GM21526 (cell line): ENCODE measurements at regions not wholly inside any gene's neighbourhood (a gene's known extent, or its start where the extent isn't known, plus 50 kb on each side); places are given as distances from the start of the nearest gene placed in this dataset.

Experiments used
- ATAC-seq: cut with Tn5 transposase; IDR thresholded peaks from one replicate; pipeline ENCODE4 v1.9.1; 2021; ENCODE audit warnings: moderate library complexity; ENCODE audit not compliant: unreplicated experiment, low FRiP score

DNA sequence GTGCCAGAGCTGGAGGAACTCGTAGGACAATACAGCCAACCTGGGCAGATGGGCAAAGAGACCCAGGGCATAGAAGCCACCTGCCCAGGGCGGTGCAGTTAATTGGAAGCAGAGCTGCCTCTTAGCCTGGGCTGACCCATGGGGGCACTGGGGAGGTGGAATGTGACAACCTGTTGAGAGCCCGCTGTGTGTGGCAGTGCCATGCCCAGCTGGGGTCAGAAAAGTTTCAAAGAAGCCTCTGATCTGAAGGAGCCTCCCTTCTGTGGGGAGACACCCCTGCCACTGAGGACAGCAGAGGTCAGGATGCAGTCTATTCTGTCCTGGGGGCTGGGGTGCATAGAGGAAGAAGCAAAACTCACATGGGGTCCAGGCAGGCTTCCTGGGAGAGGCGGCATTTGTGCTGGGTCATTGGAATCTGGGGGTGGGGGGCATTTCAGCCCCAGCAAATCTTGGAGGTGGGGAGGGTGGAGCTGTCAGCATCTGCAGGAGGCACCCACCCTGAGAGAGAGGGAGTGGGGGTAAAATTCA is 176.1 kb upstream of the CIBAR2 start:
- ATAC-seq: no peak

DNA sequence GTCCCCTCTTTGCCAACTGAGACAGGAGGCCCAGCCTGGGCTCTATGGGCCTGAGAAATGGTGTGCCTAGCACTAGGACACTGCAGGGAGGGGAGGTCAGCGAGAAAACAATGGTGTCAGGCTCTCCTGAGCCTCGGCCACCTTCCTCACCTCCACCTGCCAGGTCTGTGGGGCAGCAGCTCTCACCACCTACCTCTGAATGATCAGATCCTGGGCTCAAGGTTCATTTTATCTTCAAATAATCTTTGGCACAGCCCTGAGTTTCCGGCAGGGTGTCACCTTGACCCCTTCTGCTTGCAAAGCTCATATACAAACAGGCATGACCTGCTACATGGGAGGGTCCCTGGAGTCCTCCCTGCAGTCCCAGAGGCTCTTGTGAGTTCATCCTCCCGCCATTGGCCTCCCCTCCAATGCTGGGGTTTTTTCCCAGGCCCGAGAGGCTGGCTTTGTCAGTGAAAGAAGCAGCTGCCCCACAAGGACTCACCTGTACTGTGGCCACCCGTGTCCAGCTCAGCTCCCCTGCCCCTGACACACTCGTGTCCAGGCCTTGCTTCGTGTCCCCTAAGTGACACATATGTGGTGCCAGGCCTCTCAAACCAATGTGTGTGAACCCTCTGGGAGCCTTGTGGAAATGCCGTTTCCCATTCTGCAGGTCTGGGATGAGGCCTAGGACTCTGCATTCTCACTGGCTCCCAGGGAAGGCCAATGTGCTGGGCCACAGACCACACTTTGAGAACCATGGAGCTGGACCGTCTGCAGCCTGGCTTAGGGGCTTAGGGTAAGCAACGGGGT is 176.8 kb upstream of the CIBAR2 start:
- no peak for ATAC-seq

DNA sequence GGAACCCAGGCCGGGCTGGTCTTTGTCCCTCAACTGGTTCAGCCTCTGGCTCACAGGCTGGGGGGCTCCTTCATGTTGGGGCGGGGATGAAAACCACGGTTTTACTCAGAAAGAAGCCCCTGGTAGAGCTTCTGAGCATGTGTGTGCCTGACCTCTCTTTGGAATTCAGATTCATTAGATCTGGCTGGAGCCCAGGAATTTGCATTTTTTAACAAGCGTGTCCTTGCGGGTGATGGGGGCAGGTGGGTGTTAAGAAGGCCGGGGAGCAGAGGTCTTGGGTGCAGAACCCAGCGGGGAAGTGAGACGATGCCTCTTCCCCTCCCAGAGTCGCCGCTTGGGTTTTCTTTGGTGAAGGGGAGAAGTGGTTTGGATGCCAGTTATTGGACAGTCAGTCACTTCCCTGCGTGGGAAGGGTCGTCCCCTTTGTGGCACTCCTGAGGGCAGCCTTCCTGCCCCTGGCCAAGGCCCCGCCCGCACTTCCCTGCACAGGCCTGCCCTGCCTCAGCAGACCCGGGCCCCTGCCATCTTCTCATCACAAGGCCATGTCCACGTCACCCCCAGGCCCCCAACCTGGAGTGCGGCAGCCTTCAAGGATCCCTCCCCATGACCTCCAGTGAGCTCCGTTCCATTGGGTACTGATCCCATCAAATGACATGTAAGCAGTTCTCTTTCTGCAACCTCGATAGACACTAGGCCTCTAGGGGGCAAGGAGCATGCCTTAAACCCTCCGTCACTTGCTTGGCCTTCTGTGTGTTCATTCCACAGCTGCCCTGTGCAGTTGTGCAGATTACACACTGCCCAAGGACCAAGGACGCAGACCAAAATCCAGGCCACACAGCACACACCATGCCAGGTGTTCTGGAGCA is 177.7 kb upstream of the CIBAR2 start:
- no peak for ATAC-seq

DNA sequence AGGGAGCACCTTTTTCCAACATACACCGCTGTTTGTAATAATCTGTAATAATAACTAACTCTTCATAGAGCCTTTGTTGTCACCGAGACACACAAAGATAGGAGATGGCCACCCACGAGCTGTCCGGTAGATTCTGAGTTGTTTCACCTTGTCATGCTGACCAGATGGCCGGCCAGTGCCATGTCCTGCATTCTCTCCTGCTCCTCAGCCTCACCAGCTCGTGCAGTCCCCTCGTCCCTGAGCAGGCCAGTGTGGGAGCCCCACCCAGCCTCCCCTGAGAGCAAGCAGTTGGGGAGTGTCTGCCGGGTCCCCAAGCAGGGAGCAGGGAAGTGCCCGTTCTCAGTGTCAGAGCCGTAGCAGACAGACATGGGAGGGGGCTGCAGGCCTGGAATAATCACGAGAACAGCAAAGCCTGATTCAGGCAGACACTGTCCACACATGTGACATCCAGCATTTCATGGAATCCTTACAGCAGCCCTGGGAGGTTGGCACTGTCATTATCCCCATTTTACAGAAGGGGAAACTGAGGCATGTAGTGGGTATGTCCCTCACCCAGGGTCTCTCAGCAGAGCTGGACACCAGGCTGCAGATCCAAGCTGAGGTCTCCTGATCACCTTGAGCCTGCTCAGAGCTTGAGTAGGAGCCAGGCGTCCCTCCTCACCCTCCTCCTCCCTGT is 178.5 kb upstream of the CIBAR2 start:
- no peak for ATAC-seq

DNA sequence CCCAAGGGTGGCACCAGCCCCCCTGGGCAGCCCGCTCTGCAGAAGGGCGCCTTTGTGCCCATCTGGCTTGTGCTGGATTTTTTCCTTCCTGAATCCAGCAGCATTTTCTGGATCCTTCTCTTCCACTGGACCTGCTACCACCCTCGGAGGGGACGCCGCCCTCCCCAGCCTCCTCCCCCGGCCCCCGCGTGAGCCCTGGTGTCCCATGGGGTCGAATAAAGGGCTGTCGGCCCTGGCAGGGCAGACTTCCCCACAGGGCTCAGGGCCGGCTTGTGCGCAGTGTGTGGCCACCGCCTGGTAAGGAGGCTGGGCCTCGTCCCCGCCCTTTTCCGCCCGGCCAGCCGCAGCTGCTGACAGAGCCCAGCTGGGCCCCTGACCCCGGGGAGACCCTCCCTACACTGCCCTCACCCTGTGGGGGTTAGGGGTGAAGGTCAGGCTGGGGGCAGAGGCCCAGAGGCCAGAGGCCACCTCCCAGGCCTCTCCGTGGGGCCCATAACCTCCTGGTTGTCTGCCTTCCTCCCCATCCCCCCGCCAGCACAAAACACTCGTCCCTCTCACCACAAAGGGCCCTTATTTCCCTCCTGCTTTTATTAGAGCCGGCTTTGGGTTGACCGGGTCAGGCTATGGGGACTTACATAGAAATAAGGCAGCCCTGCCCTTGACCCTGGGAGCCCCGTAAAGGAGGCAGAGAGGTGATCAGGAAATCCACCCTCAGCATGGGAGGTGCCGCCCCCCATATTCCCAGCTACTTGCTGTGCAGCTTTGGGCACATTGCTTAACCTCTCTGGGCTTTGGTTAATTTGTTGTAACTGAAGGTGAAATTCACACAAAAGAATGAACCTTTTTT is 179.3 kb upstream of the CIBAR2 start:
- no peak for ATAC-seq

DNA sequence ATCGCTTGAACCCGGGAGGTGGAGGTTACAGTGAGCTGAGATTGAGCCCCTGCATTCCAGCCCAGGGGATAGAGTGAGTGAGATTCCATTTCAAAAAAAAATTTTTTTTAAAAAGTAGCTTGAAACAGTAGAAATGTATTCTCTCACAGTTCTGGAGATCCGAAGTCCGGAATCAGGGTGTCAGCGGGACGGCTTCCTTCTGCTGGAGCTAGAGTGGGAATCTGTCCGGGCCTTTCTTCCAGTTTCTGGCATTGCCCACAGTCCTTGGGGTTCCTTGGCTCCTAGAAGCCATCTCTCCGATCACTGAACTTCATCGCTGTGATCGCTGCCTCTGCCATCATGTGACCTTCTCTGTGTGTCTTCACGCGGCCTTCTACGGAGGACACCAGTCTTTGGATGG is 181.2 kb upstream of the CIBAR2 start:
- no peak for ATAC-seq

DNA sequence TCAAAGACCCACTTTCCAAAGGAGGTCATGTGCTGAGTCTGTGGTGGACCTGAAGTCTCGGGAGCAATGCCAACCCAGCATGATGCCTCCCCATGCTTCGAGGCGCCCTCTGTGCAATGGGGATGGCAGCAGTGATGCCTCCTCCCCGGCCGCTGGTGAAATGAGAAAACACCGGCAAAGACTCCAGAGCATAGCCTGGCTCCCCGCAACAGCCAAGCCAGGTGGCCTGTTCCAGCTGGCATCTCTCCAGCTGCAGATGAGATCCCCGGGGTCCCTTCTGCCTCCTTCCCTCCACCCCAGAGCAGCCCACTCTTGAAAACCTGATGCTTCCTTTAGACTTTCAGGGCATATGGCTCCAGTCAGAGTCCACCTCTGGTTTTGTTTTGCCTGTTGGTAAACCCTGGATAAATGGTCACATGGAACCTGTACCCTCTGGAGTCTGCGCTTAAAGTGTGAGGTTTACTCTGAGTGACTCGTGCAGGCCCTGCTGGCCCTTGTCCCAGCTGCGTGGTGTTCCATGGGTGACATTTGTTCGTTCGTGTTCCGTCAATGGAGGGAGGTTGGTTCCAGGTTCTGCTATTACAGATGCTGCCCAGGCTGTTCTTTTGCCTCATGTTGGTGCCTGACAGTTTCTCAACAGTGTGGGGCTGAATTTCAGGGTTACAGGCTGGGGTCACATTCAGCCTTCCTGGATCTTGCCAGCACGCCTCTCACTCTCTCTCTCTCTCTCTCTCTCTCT is 181.8 kb upstream of the CIBAR2 start:
- no peak for ATAC-seq

DNA sequence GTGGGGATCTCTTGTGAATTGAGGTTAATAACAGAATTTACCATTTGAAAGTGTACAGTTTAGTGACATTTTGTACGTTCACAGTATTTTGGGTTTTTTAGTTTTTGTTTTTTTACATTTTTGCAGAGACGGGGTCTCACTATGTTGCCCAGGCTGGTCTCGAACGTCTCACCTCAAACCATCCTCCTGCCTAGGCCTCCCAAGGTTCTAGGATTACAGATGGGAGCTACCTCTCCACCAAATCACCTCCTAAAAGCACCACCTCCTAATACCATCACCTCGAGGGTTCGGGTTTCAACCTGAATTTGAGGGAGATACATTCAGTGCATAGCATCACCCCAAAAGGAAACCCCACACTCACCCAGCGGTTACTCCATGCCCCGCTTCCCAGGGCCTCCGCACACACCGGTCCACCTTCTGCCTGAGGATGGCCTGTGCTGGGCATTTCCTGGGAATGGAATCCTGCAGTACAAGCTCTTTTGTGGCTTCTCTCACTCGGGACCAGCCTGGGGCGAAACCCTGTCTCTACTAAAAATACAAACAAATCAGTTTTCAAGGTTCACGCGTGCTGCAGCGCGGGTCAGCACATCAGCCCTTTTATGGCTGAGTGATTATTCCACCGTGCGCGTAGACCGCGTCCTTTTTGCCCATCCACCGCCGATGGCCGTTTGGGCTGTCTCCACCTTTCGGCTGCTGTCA is 182.7 kb upstream of the CIBAR2 start:
- no peak for ATAC-seq

DNA sequence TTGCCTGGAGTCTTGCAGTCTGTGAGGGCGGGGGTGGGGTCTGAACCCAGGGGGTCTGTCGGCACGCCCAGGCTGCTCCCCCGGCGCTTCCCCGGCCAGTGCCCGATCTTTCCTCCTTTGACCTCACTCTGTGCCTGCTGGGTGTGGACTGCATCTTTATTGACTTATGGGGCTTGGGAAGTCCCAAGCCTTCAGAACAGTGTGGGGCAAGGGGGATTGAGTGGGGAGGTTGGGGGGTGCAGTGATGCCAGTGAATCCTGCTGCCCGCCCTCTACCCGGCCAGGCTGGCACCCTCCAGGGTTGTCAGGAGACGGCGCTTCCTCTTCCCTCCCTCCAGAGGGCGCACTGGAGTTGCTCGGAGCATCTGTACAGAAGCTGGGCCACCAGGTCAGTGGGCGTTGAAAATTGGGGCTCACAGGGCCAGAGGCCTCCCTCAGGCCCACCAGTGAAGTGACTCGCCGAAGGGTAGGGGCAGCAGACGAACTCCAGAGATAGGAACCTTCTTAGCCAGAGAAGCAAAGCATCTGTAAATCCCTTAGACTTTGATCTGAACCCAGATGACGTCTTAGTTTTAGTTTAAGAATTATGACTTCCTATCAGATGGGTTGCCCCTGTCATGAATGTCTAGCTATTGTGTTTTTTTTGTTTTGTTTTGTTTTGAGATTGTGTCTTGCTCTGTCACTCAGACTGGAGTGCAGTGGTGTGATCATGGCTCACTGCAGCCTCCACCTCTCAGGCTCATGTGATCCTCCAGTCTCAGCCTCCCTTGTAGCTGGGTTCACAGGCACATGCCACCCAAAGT is 184.8 kb upstream of the CIBAR2 start:
- ATAC-seq: no peak

DNA sequence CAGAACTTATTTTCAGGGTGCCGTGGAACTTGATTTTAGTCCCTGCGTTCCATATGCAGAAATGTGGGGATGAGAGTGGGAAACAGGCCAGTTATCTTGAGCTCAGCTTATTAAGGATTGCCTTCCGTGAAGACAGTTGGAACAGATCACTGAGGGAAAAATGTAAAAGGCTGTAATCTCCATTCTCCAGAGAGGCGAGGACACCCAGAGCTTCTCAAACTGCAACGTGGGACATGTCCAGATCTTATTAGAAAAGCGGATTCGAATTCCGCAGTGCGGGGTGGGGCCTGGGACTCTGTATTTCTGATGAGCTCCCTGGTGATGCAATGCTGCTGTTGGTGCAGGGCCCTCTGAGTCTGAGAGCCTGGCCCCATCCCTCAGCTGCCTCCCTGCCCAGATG is 185.6 kb upstream of the CIBAR2 start:
- ATAC-seq: no peak

DNA sequence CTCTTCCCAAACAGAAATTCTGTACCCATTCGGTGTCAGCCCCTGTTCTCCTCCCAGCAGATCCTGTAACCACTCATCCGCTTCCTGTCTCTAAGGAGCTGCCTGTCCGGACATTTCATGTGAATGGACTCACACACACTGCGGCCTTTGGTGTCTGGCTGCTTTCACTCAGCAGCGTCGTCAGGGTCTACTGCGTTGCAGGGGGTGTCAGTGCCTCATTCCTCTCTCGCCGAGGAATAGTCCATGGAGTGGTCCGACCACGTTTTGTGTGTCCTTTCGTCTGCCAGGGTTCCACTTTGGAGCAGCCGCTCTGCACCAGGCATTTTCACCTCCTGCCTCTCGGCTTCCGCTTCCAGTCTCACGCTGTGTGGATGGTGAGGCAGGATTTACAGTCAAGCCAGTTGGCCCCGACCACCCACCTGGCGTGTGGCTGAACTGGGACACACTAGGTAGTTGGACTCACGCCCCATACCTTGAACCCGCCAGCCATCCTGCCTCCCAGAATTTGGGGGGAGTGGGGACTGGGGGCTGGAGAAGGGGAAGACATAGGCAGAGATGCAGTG is 188.2 kb upstream of the CIBAR2 start:
- no peak for ATAC-seq

DNA sequence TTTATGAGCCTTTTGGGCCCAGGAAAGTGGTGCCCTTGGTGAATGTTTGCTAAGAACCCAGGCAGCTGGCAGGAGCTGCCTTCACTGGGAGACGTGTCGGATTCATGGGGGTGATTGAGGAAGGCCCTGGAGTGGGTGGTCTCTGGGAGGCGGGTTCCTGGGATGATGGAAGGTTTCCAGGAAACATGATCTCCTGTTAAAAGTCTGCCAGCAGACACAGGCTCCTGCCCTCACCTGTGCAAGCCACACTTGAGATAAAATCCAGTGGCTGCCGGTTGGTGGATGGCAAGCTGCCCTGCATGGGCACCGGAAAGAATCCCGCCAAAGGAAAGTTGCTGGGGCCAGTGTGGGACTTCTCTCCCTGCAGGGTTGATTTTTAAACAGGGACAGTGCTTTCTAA is 189.0 kb upstream of the CIBAR2 start:
- ATAC-seq: no peak

DNA sequence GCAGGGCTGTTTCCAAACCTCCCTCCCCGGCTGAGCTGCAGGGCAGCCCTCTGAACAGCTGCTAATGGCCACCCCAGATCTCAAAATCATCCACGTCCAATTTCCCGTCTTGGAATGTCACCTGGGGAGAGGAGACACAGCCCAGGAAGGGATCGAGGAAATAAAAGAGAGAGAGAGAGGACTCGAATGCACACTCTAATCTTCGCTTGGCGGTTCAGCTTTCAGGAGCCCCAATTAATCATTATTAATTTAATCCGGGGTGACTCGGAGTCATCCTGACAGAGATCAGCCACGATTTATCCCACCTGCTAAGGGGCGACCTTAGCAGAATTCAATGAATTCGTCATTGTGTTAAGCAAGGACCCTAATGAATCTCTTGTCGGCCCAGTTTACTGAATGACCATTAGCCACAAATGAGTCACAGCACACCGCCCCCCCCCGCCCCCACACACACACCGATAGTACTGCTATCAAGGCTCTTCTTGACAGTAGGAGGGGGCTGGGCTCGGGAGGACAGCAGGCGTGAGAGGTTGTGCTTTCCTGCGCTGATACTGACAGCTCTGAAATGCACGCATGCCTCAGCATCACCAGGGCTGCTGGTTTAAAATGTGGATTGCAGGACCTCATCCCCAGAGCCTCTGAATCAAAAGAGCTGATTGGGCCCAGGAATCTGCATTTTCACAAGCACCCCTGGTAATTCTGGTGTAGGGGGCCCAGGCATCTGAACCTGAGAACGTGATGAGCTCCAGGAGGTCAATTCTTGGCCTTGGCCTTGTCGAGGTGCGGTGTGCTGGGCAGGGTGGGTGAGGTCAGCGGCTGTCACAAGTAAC is 190.0 kb upstream of the CIBAR2 start:
- ATAC-seq: no peak

DNA sequence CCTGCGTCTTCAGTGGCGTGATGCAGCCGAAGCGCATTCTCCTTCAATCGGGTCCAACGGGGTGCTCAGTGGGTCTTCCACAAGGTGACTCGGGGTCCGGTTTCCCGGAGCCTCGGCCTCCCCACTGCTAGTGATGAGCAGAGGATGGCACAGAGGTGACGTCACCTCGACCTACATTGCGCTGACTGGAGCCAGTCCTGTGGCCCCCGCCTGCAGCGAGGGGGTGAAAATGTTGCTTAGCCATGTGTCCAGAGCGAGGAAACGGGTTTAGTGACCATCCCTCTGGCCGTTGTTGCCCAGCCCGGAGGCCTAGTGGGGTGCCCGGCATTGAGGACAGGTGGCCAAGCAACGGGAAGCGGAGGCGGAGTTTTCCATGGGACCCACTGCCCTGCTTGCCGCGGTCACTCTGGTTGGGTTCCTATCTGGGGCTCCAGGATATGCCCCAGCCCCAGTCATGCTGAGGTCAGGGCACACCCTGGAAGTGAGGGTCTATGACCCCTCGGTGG is 190.6 kb upstream of the CIBAR2 start:
- no peak for ATAC-seq

DNA sequence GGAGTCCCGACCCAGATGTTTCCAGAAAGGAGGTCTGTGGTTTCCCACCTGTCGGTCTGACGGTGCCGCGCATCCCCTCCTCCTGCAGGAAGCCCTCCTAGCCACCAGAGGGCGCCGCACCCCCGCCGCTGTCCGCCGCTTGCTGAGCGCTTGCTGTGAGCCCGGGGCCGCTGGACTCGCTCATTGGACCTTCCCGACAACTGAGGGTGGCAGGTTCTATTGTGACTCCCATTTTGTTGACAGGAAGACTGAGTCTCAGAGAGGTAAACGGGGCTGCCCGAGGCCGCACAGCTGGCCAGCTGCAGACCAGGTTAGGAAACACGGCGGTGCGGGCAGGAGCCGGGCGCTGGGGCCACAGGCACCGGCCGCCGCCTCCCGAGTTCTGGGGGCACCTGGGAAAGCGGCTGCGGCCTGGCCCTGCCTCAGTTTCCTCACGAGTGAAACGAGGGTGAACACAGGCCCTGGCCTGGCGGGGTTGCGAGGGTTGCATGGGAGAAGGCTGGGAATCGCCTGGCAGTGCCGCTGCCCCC is 191.1 kb upstream of the CIBAR2 start:
- no peak for ATAC-seq

DNA sequence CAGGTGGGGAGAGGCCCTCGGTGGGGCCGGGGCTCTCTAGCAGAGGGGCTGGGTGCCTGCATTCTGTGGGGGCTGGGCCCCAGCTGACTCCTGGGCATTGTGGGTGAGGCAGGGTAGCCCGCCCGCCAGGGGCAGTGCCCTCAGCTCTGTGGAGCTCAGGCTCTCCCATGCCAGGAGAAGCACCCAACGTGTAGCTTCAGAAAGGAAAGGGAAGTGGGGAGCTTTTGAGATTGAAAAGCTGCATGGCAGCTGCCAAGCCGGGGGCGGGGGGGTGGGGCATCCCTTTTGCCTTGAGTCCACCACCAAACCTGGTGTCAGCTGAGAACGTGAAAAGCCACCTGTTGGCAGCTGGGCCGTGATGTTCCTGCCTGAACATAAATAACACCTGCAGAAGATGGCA is 192.1 kb upstream of the CIBAR2 start:
- no peak for ATAC-seq
